HL-60 (cell line): ENCODE measurements at regions not wholly inside any gene's neighbourhood (a gene's known extent, or its start where the extent isn't known, plus 50 kb on each side); places are given as distances from the start of the nearest gene placed in this dataset.

Source experiments
- DNase-seq, 2 experiments: peaks; one replicate each; pipeline ENCODE4 v3.0.0-alpha.2; 2010 to 2020; ENCODE audit warnings: low read depth in 1 of 2, low spot score in 1 of 2
- H3K27ac ChIP-seq: fragments of 250-450 bp; sonication (Bioruptor Pico); replicated peaks from 2 replicates; pipeline ENCODE4 v1.5.1; 2020; ENCODE audit warnings: mild to moderate bottlenecking, moderate library complexity
- H3K27me3 ChIP-seq: fragments of 250-450 bp; sonication (Bioruptor Pico); 2 replicates; pipeline ENCODE4 v1.5.1; 2021; ENCODE audit warnings: mild to moderate bottlenecking, moderate library complexity; ENCODE audit not compliant: insufficient read depth, poor library complexity, severe bottlenecking
- H3K4me3 ChIP-seq: replicated peaks from 2 replicates; pipeline ENCODE4 v1.5.1; 2011; ENCODE audit warnings: mild to moderate bottlenecking, control low read depth, low read length; ENCODE audit not compliant: insufficient read depth
- CTCF ChIP-seq: IDR thresholded peaks from one replicate; pipeline ENCODE4 v1.5.1; 2011; ENCODE audit warnings: low read length, control low read depth, inconsistent platforms; ENCODE audit not compliant: insufficient read depth
- GABPA ChIP-seq: IDR thresholded peaks from 2 replicates; pipeline ENCODE4 v1.6.1; 2012; ENCODE audit warnings: low read depth
- POLR2AphosphoS5 ChIP-seq: IDR thresholded peaks from 2 replicates; pipeline ENCODE4 v1.6.1; 2012; ENCODE audit warnings: low read depth
- REST ChIP-seq: IDR thresholded peaks from 2 replicates; pipeline ENCODE4 v1.6.1; 2012; ENCODE audit warnings: low read depth; ENCODE audit not compliant: insufficient replicate concordance
- SPI1 ChIP-seq: IDR thresholded peaks from 2 replicates; pipeline ENCODE4 v1.6.1; 2012; ENCODE audit warnings: low read depth, mild to moderate bottlenecking, borderline replicate concordance

GRCh38 chr3:191119415-191120295 is 79.4 kb upstream of the OSTN start:
- Histone ChIP-seq H3K27ac (no peak overlapping the region), H3K27me3 (peaks cover 2% of the 10 kb centered on the region), H3K4me3 (no peak overlapping the region)
- TF ChIP-seq POLR2AphosphoS5 = no peak
- TF ChIP-seq SPI1 = no peak
- no peak for TF ChIP-seq REST
- TF ChIP-seq CTCF = no peak
- no peak for TF ChIP-seq GABPA
- no peak for DNase-seq

GRCh38 chr3:191111722-191112121 is 87.3 kb upstream of the OSTN start:
- Histone ChIP-seq H3K27me3 (no peaks in the 10 kb centered on the region), H3K4me3 (no peak overlapping the region), H3K27ac (no peak overlapping the region)
- TF ChIP-seq SPI1 (no peak), REST (no peak), POLR2AphosphoS5 (no peak), CTCF (no peak), GABPA (no peak)
- DNase-seq = no peak

- Histone ChIP-seq H3K27ac (no peak overlapping the region), H3K4me3 (no peak overlapping the region), H3K27me3 (no peaks in the 10 kb centered on the region)
- no peak for TF ChIP-seq CTCF
- TF ChIP-seq GABPA = no peak
- TF ChIP-seq REST = no peak
- TF ChIP-seq POLR2AphosphoS5 = no peak
- TF ChIP-seq SPI1 = no peak
- DNase-seq = no peak
Measured at GRCh38 chr3:191105418-191105817, 93.6 kb upstream of the OSTN start.
